Mucosa of descending colon (tissue), 3 donors: ENCODE measurements at regions not wholly inside any gene's neighbourhood (a gene's known extent, or its start where the extent isn't known, plus 50 kb on each side); places are given as distances from the start of the nearest gene placed in this dataset.
"Not testable (repeated sequence)": the region's sequence is repeated elsewhere in the genome, so short reads cannot be mapped to it uniquely, and the experiment has no call there.

Experiments used
- ATAC-seq: fragments of 200-7000 bp; cut with Tn5 transposase; one replicate; pipeline ENCODE4 v1.9.1; 2020; ENCODE audit warnings: mild to moderate bottlenecking, moderate library complexity
- DNase-seq, 3 donors: peaks; one replicate each; pipeline ENCODE4 v3.0.0-alpha.2; 2020
- H3K36me3 ChIP-seq: fragments of 200-600 bp; one replicate; pipeline ENCODE4 v1.8.0; 2021; ENCODE audit warnings: low read depth, mild to moderate bottlenecking
- H3K4me1 ChIP-seq: fragments of 200-600 bp; one replicate; pipeline ENCODE4 v1.8.0; 2021; ENCODE audit warnings: low read depth, mild to moderate bottlenecking
- H3K4me3 ChIP-seq: fragments of 200-600 bp; one replicate; pipeline ENCODE4 v1.8.0; 2021; ENCODE audit warnings: mild to moderate bottlenecking
- H3K9me3 ChIP-seq: fragments of 200-600 bp; one replicate; pipeline ENCODE4 v1.8.0; 2021; ENCODE audit warnings: mild to moderate bottlenecking
- CTCF ChIP-seq: fragments of 200-600 bp; IDR thresholded peaks from one replicate; pipeline ENCODE4 v1.8.0; 2022; ENCODE audit warnings: antibody characterized with exemption, mild to moderate bottlenecking
- intact Hi-C, 2 donors: fragments of 100-400 bp; cut with DNase I in 1 of 2; cut with micrococcal nuclease in 1 of 2; formaldehyde crosslinking; loops; one replicate each; pipeline versions ENCODE4 v1.11.0 to v1.11.1; 2022; cut with DNase I, micrococcal nuclease
- donor health status: DM: no; HTN: no; CAD: no; lungs with moderate emphysema.
- donor health status: DM: no; HTN: no; CAD: no.
- donor health status: DM: no; HTN: yes; CAD: no.

GRCh38 chr6:76174722-76175121 is 102.3 kb upstream of the IMPG1 start:
- H3K4me1 ChIP-seq = no peaks in the 10 kb centered on the region
- DNase-seq (no peak), ATAC-seq (no peak)
- H3K36me3 ChIP-seq = no peaks in the 10 kb centered on the region
- intact Hi-C loops = no loop called here
- peaks cover 21% of the 10 kb centered on the region for H3K9me3 ChIP-seq
- H3K4me3 ChIP-seq = no peak overlapping the region
- TF ChIP-seq CTCF = no peak

GRCh38 chr6:76166874-76167273 is 94.4 kb upstream of the IMPG1 start:
- H3K36me3 ChIP-seq = no peaks in the 10 kb centered on the region
- no peaks in the 10 kb centered on the region for H3K4me1 ChIP-seq
- no peak overlapping the region for H3K4me3 ChIP-seq
- DNase-seq (no peak), ATAC-seq (no peak)
- TF ChIP-seq CTCF = no peak
- intact Hi-C loops = no loop called here
- peaks cover 23% of the 10 kb centered on the region for H3K9me3 ChIP-seq

DNA sequence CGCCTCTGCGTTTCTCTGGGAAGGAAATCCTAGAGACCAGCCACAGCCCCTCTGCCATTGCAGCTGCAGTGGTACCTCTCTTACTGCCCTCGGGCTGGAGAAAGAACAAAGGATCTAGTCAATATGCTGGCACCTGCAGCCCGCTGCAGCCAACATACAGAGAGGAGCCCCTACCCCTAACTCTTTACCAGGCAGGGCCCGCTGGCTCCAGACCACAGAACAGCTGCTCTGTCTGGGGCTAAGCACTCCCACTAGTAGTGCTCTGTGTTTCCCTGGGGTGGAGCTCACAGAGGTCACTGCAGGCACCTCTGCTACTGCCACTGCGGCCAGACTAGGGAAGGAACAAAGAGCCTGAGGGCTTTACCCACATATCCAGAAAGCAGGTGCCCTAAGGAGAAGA is 93.8 kb upstream of the IMPG1 start:
- Histone ChIP-seq H3K9me3 (peaks cover 23% of the 10 kb centered on the region), H3K36me3 (no peaks in the 10 kb centered on the region), H3K4me1 (no peaks in the 10 kb centered on the region), H3K4me3 (no peak overlapping the region)
- ATAC-seq (no peak), DNase-seq (peak in 1 of 3 donors; percentile 22)
- no peak for TF ChIP-seq CTCF
- intact Hi-C loops = no loop called here

- Histone ChIP-seq H3K9me3 (peaks cover 23% of the 10 kb centered on the region), H3K4me1 (no peaks in the 10 kb centered on the region), H3K36me3 (no peaks in the 10 kb centered on the region), H3K4me3 (no peak overlapping the region)
- DNase-seq = peak in 1 of 3 donors; percentile 35
- no peak for TF ChIP-seq CTCF
- no peak for ATAC-seq
- intact Hi-C loops = no loop called here
These were observed 93.2 kb upstream of the IMPG1 start for GRCh38 chr6:76165471-76166221.

GRCh38 chr6:76162811-76163210 is 90.3 kb upstream of the IMPG1 start:
- intact Hi-C loops = no loop called here
- Histone ChIP-seq H3K36me3 (no peaks in the 10 kb centered on the region), H3K4me3 (no peak overlapping the region), H3K4me1 (no peaks in the 10 kb centered on the region), H3K9me3 (peaks cover 43% of the 10 kb centered on the region)
- DNase-seq = no peak
- no peak for TF ChIP-seq CTCF
- no peak for ATAC-seq

GRCh38 chr6:76157800-76158199 is 85.3 kb upstream of the IMPG1 start:
- H3K9me3 ChIP-seq = peaks cover 38% of the 10 kb centered on the region
- H3K36me3 ChIP-seq, intact Hi-C loops, H3K4me1 ChIP-seq, DNase-seq, ATAC-seq, H3K4me3 ChIP-seq: not testable (repeated sequence)
